PC-9 (cell line): ENCODE measurements at regions not wholly inside any gene's neighbourhood (a gene's known extent, or its start where the extent isn't known, plus 50 kb on each side); places are given as distances from the start of the nearest gene placed in this dataset.

Source experiments
- CTCF ChIP-seq: fragments of 200-600 bp; sonication (generic); conservative IDR thresholded peaks from 2 replicates; pipeline ENCODE4 v1.6.1; 2017; ENCODE audit warnings: mixed run types, antibody characterized with exemption, mild to moderate bottlenecking, moderate library complexity
- EZH2 ChIP-seq: fragments of 200-600 bp; sonication (generic); IDR thresholded peaks from 2 replicates; pipeline ENCODE4 v1.8.0; 2017; ENCODE audit warnings: antibody characterized with exemption, low read depth

DNA sequence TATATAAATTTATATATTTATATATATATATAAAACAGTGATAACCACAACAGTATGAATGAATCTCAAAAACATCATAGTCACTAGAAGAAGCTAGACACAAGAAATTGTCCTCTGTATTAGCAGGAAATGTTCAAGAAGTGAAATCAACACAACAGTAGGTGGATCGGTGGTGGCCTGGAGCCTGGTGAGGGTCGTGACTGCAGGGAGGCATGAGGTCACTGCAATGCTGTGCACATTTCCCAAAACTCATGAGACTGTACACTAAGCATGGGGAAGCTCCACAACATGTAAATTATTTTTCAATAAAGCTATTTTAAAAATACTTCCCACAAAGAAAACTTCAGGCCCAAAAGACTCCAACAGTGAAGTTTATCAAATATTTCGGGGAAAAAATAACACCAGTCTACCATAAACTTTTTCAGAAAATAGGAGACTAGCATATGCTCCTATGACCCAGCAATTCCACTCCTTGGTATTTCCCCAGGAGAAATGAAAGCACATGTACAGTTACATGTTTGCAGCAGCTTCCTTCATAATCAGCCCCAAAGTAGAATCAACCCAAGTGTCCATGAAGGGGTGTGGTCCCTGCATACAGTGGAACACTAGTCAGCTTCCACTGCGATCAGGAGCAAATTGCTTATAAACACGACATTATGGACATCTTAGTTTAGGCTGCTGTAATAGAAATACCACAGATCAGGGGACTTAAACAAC is 144.2 kb downstream of the TBXT start:
- TF ChIP-seq CTCF (no peak), EZH2 (no peak)
